ENCODE measurements at regions not wholly inside any gene's neighbourhood (a gene's known extent, or its start where the extent isn't known, plus 50 kb on each side); places are given as distances from the start of the nearest gene placed in this dataset.

- no peak for DNase-seq
Measured at GRCh38 chr2:41826921-41827320, 220.9 kb upstream of the PKDCC start.

GRCh38 chr2:41827354-41827971 lies 220.4 kb upstream of the PKDCC start:
- no peak for DNase-seq

DNA sequence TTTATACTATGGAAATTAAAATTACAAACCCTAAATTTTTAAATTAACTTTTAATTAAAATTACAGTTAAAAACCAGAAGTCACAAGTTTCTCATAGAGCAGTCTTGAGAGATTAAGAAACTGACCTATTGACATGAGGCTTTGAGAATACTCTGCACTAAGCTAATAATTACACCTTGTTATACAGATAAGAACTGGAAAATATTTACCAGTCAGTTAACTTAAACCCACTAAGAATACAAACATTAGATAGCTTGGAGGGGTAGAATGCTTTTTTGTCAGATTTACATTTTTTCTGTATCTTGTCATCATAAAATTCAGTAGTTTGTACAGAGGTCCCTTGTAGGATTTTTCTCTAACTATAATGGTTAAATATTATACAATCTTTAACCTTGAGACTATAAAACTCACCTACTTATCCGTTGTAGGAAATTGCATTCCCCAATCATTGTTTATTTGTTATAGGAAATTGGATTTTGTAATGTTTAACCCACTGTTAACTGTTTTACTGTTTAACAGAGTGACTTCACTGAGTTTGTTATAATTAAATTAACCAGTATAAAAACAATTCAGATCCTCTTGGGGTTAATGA lies 219.7 kb upstream of the PKDCC start:
- DNase-seq, result no peak

GRCh38 chr2:41829052-41829451 lies 218.8 kb upstream of the PKDCC start:
- DNase-seq, result no peak

DNA sequence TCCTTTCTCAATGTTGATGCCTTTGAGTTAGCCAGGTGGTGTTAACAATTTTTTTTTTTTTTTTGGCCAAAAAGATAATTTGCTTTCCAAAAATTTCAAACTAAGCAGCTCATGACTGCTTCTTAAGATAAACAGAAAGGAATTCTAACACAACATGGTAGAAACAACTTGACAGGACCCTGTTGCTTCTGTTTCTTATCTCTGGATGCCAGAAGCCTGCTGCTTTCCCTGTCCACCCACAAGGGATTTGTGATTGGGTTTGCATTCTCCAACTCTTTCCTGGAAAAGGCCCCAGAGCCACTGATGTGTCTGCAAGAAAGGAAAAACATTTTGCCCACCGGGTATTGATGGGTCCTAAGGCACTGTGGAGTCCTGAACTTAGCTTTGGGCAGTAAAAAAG lies 217.2 kb upstream of the PKDCC start:
- DNase-seq, result no peak

- DNase-seq, result no peak
Measured at GRCh38 chr2:41832218-41832617, 215.6 kb upstream of the PKDCC start.

- DNase-seq, result no peak
Measured at GRCh38 chr2:41835401-41835800, 212.4 kb upstream of the PKDCC start.

GRCh38 chr2:41836948-41837347 lies 210.9 kb upstream of the PKDCC start:
- no peak for DNase-seq

GRCh38 chr2:41837610-41838009 lies 210.2 kb upstream of the PKDCC start:
- DNase-seq, result no peak

DNA sequence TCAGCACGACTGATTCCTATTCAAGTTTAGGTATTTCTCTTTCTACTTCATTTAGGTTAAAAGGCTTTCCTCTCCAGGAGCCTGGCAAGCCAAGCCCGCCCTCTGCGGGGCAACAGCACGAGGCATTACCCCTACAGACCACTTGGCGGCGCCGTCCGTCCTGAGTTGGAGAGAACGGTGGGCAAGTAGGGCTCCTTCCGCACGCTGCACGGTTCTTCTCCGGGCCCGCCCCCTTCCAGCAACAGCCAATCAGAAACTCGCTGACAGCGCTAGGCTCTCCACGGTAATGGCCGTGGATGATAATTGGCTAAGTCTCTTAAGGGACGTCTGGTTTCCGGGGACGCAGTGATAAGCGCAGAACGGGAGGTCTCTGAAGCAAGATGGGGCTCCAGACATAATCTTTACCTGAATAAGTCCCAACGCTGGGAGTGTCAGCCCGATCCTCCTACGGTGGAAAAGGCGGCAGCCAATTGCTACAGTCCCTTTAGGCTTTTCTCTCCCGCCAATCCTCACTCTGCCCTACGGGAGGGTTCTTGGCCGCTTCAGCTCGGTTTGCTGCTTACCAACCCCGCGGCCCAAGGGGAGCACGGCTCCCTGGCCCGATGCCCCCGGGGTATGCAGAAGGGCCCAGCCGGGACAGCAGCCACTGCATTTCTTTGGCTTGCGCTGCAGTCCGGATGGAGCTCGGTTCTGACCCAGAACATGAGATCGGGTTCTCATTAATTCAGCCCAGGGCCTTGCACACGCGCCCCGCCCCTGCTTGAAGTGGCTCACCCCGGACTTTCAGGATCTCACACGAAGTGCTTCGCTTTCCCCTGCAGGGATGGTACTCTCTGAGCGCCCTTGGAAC lies 206.9 kb upstream of the PKDCC start:
- DNase-seq, result peak; percentile 98

DNA sequence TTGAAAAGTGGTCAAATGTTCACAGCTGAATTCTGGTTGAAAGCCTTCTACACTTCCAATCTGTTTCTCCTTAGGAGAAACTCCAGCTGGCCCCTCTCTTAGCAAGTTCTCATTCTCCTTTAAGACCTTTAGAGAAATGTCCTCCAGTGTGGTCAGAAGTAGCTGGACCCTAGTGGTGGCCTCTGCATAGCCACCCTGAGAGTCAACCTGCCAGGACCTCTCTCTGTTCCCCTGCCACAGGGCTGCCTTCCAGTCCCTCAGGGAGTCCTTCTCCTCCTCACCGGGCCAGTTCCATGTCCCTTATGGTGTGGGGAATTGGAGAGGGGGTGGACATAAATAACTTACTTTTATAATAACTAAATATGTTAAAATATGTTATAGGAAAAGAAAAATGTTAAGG lies 200.9 kb upstream of the PKDCC start:
- DNase-seq, result no peak

GRCh38 chr2:41847744-41848441 lies 199.9 kb upstream of the PKDCC start:
- no peak for DNase-seq

- DNase-seq, result no peak
Measured at GRCh38 chr2:41851554-41851953, 196.3 kb upstream of the PKDCC start.

DNA sequence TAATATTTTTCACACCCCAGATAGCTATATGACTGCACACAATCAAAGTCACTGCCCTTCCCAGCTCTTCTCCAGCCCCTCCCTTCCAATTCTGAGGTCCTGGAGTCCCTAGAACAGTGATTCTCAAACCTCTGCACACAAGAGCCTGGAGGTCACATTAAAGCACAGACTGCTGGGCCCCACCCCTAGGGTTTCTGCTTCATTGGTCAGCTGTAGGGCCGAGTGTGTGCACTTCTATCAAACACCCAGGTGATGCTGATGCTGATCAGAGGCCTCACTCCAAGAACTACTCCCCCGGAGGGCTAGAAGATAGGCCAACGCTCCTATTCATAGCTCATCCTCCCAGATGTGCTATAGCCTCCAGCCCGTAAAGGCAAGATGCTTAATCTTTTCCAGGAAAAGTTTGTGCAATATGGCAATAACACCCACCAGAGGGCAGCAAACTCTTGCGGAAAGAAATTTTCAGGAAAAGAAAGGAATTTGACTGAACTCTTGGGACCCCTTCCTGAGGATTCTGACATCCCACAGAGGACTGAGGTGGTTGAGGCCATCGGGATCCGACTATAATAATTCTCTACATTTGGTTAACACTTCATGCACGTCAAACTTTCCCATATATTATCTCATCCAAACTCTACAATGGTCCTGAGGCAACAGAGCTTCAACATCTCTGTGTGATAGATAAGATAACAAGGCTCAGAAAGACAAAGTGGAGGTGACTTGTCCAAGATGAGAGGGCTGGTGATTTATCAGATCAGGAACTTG lies 194.2 kb upstream of the PKDCC start:
- no peak for DNase-seq

DNA sequence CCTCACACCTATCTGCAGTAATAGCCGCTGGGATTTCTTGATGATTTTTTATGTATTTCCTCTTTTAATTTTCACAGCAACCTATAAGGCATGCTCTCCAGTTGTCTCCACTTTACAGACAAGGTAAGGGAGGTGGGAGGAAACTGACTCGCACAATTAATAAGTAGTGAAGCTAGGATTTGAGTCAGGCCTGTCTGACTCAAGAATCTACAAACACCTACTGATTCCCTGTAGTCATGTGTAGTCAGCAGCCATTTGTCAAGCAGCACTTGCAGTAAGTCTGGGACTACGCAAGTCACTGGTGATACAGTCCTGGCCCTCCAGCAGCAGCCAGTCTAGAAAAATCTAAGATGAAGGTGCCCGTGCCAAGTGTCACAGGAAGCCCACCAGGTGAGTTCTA lies 193.6 kb upstream of the PKDCC start:
- no peak for DNase-seq

DNA sequence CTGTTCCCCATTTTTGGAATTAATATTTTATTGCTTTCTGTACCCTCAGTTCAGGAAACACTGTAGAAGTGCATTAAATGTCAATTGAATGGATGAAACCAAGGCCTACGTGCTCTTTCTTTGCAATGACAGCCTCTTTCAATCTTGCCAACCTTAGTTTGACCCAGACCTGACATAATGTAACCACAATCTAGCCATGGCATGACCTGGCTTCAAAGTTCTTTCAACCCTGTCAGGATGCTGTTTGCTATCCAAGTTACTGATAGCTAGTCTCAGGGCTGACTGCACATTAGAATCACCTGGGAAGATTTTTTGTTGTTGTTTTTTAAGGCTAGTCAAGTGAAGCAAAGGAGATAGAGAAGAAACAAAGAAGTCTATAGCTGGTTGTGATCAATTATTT lies 190.9 kb upstream of the PKDCC start:
- DNase-seq, result no peak

- no peak for DNase-seq
Measured at GRCh38 chr2:41859615-41860514, 188.0 kb upstream of the PKDCC start.

DNA sequence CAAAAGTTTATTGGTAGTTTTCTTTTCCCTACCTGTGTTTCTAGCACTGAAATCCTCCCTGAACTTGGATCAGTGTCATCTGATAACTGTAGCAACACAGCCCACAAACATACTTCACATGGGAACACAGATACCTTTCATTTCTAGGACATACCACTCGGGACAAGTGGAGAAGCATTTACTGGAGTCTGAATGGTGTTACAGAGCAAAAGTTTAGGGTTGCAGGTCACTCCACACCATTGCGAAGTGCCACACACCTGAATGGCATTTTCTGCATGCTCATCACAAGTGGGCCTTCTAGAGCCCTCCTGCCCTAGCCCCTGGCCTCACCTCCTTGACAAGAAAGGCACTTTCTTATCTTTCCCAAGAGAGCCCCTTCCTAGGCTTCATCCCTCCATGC lies 184.8 kb upstream of the PKDCC start:
- no peak for DNase-seq

DNA sequence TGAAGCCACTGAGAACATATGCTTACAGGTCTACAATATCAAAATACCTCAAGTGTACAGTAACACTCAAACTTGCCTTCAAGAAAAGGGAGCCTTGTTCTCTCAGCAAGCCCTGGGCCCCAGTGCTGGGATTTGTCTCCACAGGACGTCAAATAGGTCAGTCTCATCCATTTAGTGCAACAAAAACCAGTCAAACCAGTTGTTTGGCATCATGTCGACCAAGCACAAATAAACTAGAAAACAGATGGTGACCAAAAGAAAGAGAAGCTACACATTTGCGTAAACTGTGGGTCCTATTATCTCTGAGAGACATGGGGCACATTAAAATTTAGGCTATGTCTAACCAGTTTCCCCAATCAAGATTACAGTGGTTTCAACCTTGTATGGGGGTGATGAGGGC lies 182.6 kb upstream of the PKDCC start:
- no peak for DNase-seq

DNA sequence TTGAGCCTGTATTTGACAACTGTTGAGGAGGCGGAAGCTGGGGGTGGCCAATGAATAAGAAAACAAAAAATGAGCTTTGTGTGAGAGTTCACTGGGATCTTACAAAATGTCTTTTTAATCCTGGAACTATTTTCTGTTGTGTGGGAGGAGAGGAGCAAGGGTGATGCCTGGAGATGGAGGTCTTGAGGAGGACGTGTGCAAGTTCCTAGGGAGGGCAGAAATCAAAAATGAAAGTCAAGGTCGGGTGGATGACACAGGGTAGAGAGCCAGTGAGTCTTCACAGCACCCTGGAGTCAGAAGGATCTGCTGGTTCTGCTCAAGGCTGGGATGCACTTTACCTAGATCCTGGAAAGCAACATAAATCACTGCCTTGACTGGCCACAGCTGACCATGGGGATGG lies 180.3 kb upstream of the PKDCC start:
- DNase-seq, result no peak

DNA sequence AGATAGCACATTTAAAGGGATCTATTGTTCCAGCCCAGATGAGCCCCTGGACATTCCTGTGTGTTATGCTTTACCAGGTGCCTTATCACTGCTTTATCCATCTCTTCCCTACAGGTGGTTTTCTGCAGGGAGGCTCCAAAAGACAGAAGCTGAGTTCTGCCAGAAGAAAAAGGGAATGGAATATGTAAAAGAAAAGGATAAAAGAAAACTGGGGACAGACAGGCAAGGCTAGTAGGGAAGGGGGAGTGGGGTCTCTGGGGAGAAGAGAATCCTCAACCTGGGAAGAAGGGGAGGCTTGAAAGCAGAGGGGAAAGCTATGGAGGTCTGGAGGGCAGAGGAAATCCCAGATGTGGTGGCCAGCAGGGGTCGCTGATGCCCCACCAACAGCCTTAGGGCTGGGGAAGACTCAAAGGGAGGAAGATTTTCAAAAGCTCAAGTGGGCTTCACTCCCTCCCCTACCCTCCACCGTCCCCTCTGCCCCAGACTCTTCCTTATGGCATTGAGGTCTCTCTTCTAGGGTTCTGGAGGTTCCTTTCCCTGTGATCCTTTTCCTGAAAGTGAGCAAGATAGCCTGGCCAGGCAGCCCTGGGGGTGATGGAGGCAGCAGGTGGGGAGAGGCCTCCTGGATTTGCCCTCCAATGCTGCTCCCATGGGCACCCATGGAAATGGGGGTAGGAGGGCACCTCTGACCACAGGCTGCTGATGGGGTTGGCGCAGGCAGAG lies 178.1 kb upstream of the PKDCC start:
- DNase-seq, result peak; percentile 88
